Tibial nerve (tissue), 3 donors: ENCODE measurements at regions not wholly inside any gene's neighbourhood (a gene's known extent, or its start where the extent isn't known, plus 50 kb on each side); places are given as distances from the start of the nearest gene placed in this dataset.

Source experiments
- CTCF ChIP-seq, 5 experiments: fragments of 200-600 bp in 3 of 5; fragments of 450-650 bp in 2 of 5; sonication (generic) in 3 of 5; IDR thresholded peaks; one replicate each; pipeline ENCODE4 v1.5.1; 2016 to 2019; ENCODE audit warnings: antibody characterized with exemption in 5 of 5, mild to moderate bottlenecking in 3 of 5, moderate library complexity in 2 of 5
- POLR2A ChIP-seq, 2 donors: fragments of 450-650 bp; IDR thresholded peaks; one replicate each; pipeline ENCODE4 v1.6.1; 2017; ENCODE audit warnings: antibody characterized with exemption in 2 of 2, mild to moderate bottlenecking in 2 of 2, moderate library complexity in 2 of 2

GRCh38 chr4:37740546-37740945 lies 54.4 kb upstream of the RELL1 start:
- TF ChIP-seq POLR2A (IDR thresholded peaks at IDR 0.05) (no peak), CTCF (IDR thresholded peaks at IDR 0.05) (no peak)
